Activated CD8-positive, alpha-beta T cell treated with anti-CD3 and anti-CD28 coated beads for 36 hours (primary cell): ENCODE measurements at regions not wholly inside any gene's neighbourhood (a gene's known extent, or its start where the extent isn't known, plus 50 kb on each side); places are given as distances from the start of the nearest gene placed in this dataset.

Experiments used
- ATAC-seq: fragments of 200-7000 bp; cut with Tn5 transposase; one replicate; pipeline ENCODE4 v1.10.0; 2021; ENCODE audit warnings: mild to moderate bottlenecking, moderate library complexity
- CTCF ChIA-PET: fragments of 350-600 bp; sonication (Branson Sonifier 250); formaldehyde crosslinking; loops from one replicate; lab custom pipeline; 2021; ENCODE audit warnings: antibody characterized with exemption; lab: Charles Lee
- POLR2A ChIA-PET: fragments of 350-600 bp; sonication (Branson Sonifier 250); formaldehyde crosslinking; loops from one replicate; lab custom pipeline; 2021; ENCODE audit warnings: antibody characterized with exemption; lab: Charles Lee
- DNase-seq: peaks from one replicate; pipeline ENCODE4 v3.0.0-alpha.2; 2020
- H3K27ac Mint-ChIP-seq: one replicate; pipeline ENCODE4 v1.8.0; 2021; ENCODE audit warnings: mild to moderate bottlenecking, mixed read lengths
- H3K27me3 Mint-ChIP-seq: one replicate; pipeline ENCODE4 v1.8.0; 2021; ENCODE audit warnings: mixed read lengths
- H3K36me3 Mint-ChIP-seq: one replicate; pipeline ENCODE4 v1.8.0; 2021; ENCODE audit warnings: low read depth, mixed read lengths
- H3K4me1 Mint-ChIP-seq: one replicate; pipeline ENCODE4 v1.8.0; 2021; ENCODE audit warnings: low read depth, mixed read lengths
- H3K4me3 Mint-ChIP-seq: one replicate; pipeline ENCODE4 v1.8.0; 2021; ENCODE audit warnings: mild to moderate bottlenecking, moderate library complexity, mixed read lengths
- H3K9me3 Mint-ChIP-seq: one replicate; pipeline ENCODE4 v1.8.0; 2021; ENCODE audit warnings: mixed read lengths
- CTCF ChIP-seq: fragments of 200-600 bp; IDR thresholded peaks from one replicate; pipeline ENCODE4 v1.8.0; 2022; ENCODE audit warnings: antibody characterized with exemption, mild to moderate bottlenecking
- intact Hi-C: fragments of 100-400 bp; cut with micrococcal nuclease; formaldehyde crosslinking; loops from one replicate; pipeline ENCODE4 v1.10.0; 2022

DNA sequence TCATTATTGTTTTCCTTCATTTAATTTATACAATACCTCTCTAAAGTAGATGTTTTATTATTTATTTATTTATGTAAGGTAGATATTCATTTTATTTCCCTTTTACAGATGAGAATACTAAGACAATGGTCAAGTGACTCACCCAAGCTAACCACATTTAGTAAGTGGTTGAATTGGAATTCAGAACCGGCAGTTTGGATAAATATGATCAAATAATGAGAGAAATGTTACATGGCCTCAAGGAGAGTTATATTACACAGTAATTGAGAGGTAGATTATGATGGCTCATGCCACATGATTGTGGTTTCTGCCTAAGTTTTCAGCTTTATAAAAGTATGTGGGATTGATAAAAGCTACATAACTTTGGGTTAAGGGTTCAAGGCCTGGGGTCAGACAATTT lies 239.4 kb upstream of the BOD1L1 start:
- ATAC-seq: no peak
- POLR2A ChIA-PET: no interaction called here
- CTCF ChIA-PET: no interaction called here
- TF ChIP-seq CTCF: no peak
- Mint-ChIP-seq H3K27ac (no peak overlapping the region), H3K27me3 (no peaks in the 10 kb centered on the region), H3K4me1 (no peaks in the 10 kb centered on the region), H3K4me3 (no peak overlapping the region), H3K36me3 (no peaks in the 10 kb centered on the region), H3K9me3 (peaks cover 7% of the 10 kb centered on the region)
- DNase-seq: no peak
- intact Hi-C loops: no loop called here

GRCh38 chr4:13872155-13872554 lies 244.6 kb upstream of the BOD1L1 start:
- Mint-ChIP-seq H3K27me3 (no peaks in the 10 kb centered on the region), H3K4me3 (no peak overlapping the region), H3K36me3 (no peaks in the 10 kb centered on the region), H3K9me3 (no peaks in the 10 kb centered on the region), H3K27ac (no peak overlapping the region), H3K4me1 (no peaks in the 10 kb centered on the region)
- DNase-seq (no peak), ATAC-seq (no peak)
- ChIA-PET POLR2A (interaction anchor here (0.6 kb wide), 1 partner anchor 12 kb away, joined by 3 read pairs; no protein-coding TSS in a partner anchor), CTCF (no interaction called here)
- intact Hi-C loops: no loop called here
- no peak for TF ChIP-seq CTCF

- CTCF ChIA-PET: no interaction called here
- no peak for ATAC-seq
- POLR2A ChIA-PET: no interaction called here
- no peaks in the 10 kb centered on the region for H3K27me3 Mint-ChIP-seq
- no peaks in the 10 kb centered on the region for H3K4me1 Mint-ChIP-seq
- no peak for TF ChIP-seq CTCF
- no peaks in the 10 kb centered on the region for H3K36me3 Mint-ChIP-seq
- DNase-seq: no peak
- H3K4me3 Mint-ChIP-seq: no peak overlapping the region
- no peak overlapping the region for H3K27ac Mint-ChIP-seq
- no peaks in the 10 kb centered on the region for H3K9me3 Mint-ChIP-seq
- intact Hi-C loops: no loop called here
These were observed 245.4 kb upstream of the BOD1L1 start for GRCh38 chr4:13872955-13873354.

DNA sequence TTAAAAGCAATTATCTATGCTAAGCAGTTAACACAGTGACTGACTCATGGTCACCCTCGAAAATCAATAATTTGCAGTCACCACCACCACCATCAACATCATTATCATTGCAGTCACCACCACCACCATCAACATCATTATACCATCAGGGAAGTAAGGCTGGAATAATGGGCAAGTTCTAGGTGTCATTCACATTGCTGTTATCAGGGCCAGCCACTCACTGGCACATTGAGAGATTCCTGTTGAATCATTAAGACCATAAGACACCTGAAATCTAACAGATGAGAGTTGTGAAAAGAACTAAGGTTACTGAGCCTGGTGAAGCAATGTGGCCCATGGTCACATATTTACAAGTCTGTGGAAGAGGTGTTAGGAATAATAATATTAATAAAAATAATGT lies 247.7 kb upstream of the BOD1L1 start:
- CTCF ChIA-PET: no interaction called here
- ATAC-seq: no peak

GRCh38 chr4:13876131-13876530 lies 248.6 kb upstream of the BOD1L1 start:
- ChIA-PET POLR2A (no interaction called here), CTCF (no interaction called here)
- Mint-ChIP-seq H3K4me1 (no peaks in the 10 kb centered on the region), H3K27ac (no peak overlapping the region), H3K27me3 (no peaks in the 10 kb centered on the region), H3K4me3 (no peak overlapping the region), H3K9me3 (no peaks in the 10 kb centered on the region), H3K36me3 (no peaks in the 10 kb centered on the region)
- no peak for DNase-seq
- TF ChIP-seq CTCF: no peak
- no peak for ATAC-seq
- intact Hi-C loops: no loop called here

More for the DNA sequence above, 247.7 kb upstream of the BOD1L1 start:
- Mint-ChIP-seq H3K4me3 (no peak overlapping the region), H3K4me1 (no peaks in the 10 kb centered on the region), H3K27ac (no peak overlapping the region), H3K36me3 (no peaks in the 10 kb centered on the region), H3K9me3 (no peaks in the 10 kb centered on the region), H3K27me3 (no peaks in the 10 kb centered on the region)
- POLR2A ChIA-PET: no interaction called here
- no peak for TF ChIP-seq CTCF
- DNase-seq: no peak
- intact Hi-C loops: no loop called here
